HFFc6 (cell line): ENCODE measurements at regions not wholly inside any gene's neighbourhood (a gene's known extent, or its start where the extent isn't known, plus 50 kb on each side); places are given as distances from the start of the nearest gene placed in this dataset.

ENCODE experiments used
- DNase-seq: peaks from one replicate; pipeline ENCODE4 v3.0.0-alpha.2; 2018
- H3K27ac Mint-ChIP-seq: 2 replicates; pipeline ENCODE4 v1.8.0; 2020; ENCODE audit warnings: mild to moderate bottlenecking, mixed read lengths
- H3K27me3 Mint-ChIP-seq: 2 replicates; pipeline ENCODE4 v1.8.0; 2021; ENCODE audit warnings: mild to moderate bottlenecking, moderate library complexity, mixed read lengths; ENCODE audit not compliant: insufficient read depth
- H3K36me3 Mint-ChIP-seq: 2 replicates; pipeline ENCODE4 v1.8.0; 2021; ENCODE audit warnings: low read depth, mixed read lengths
- H3K4me1 Mint-ChIP-seq: 2 replicates; pipeline ENCODE4 v1.8.0; 2020; ENCODE audit warnings: low read depth, mixed read lengths
- H3K4me3 Mint-ChIP-seq: 2 replicates; pipeline ENCODE4 v1.8.0; 2020; ENCODE audit warnings: mild to moderate bottlenecking, moderate library complexity, mixed read lengths
- H3K9me3 Mint-ChIP-seq: 2 replicates; pipeline ENCODE4 v1.8.0; 2020; ENCODE audit warnings: mild to moderate bottlenecking, mixed read lengths
- CTCF ChIP-seq: fragments of 200-600 bp; sonication (generic); IDR thresholded peaks from 2 replicates; pipeline ENCODE4 v1.5.0; 2021; ENCODE audit warnings: antibody characterized with exemption, mild to moderate bottlenecking

- Mint-ChIP-seq H3K4me3 (no peak overlapping the region), H3K9me3 (peaks cover 3% of the 10 kb centered on the region; the same call in 1 of the 2 replicates), H3K27ac (no peak overlapping the region), H3K36me3 (peaks cover 10% of the 10 kb centered on the region), H3K27me3 (no peaks in the 10 kb centered on the region), H3K4me1 (peaks cover 55% of the 10 kb centered on the region)
- no peak for TF ChIP-seq CTCF
- DNase-seq, result no peak
Measured at GRCh38 chr5:73317523-73317922, 131.1 kb downstream of the FOXD1 start.

- Mint-ChIP-seq H3K4me1 (peaks cover 71% of the 10 kb centered on the region), H3K4me3 (no peak overlapping the region), H3K36me3 (peaks cover 10% of the 10 kb centered on the region), H3K9me3 (peaks cover 3% of the 10 kb centered on the region; the same call in 1 of the 2 replicates), H3K27me3 (no peaks in the 10 kb centered on the region), H3K27ac (no peak overlapping the region)
- TF ChIP-seq CTCF, result no peak
- DNase-seq, result no peak
Measured at GRCh38 chr5:73314395-73315257, 134.0 kb downstream of the FOXD1 start.

GRCh38 chr5:73312872-73313510 is 135.6 kb downstream of the FOXD1 start:
- Mint-ChIP-seq H3K9me3 (no peaks in the 10 kb centered on the region), H3K36me3 (no peaks in the 10 kb centered on the region), H3K27me3 (no peaks in the 10 kb centered on the region; the same call in none of the 2 replicates), H3K27ac (peak overlapping the region; percentile 78), H3K4me1 (peaks cover 55% of the 10 kb centered on the region), H3K4me3 (peak overlapping the region; percentile 63)
- TF ChIP-seq CTCF, result no peak
- DNase-seq, result no peak

GRCh38 chr5:73312146-73312871 is 136.3 kb downstream of the FOXD1 start:
- peak overlapping the region; percentile 63; the same call in 1 of the 2 replicates for H3K4me3 Mint-ChIP-seq
- H3K36me3 Mint-ChIP-seq, result no peaks in the 10 kb centered on the region
- H3K27ac Mint-ChIP-seq, result peak overlapping the region; percentile 78
- peak; percentile 80 for DNase-seq
- TF ChIP-seq CTCF, result peak; percentile 72
- no peaks in the 10 kb centered on the region; the same call in none of the 2 replicates for H3K27me3 Mint-ChIP-seq
- peaks cover 55% of the 10 kb centered on the region for H3K4me1 Mint-ChIP-seq
- no peaks in the 10 kb centered on the region for H3K9me3 Mint-ChIP-seq

- H3K27me3 Mint-ChIP-seq, result no peaks in the 10 kb centered on the region; the same call in none of the 2 replicates
- no peaks in the 10 kb centered on the region for H3K9me3 Mint-ChIP-seq
- no peak for TF ChIP-seq CTCF
- H3K4me3 Mint-ChIP-seq, result peak overlapping the region; percentile 79
- H3K27ac Mint-ChIP-seq, result peak overlapping the region; percentile 78
- peak; percentile 83 for DNase-seq
- peaks cover 55% of the 10 kb centered on the region for H3K4me1 Mint-ChIP-seq
- H3K36me3 Mint-ChIP-seq, result no peaks in the 10 kb centered on the region
Measured at GRCh38 chr5:73311291-73312110, 137.1 kb downstream of the FOXD1 start.
